ENCODE measurements at regions not wholly inside any gene's neighbourhood (a gene's known extent, or its start where the extent isn't known, plus 50 kb on each side); places are given as distances from the start of the nearest gene placed in this dataset.

DNA sequence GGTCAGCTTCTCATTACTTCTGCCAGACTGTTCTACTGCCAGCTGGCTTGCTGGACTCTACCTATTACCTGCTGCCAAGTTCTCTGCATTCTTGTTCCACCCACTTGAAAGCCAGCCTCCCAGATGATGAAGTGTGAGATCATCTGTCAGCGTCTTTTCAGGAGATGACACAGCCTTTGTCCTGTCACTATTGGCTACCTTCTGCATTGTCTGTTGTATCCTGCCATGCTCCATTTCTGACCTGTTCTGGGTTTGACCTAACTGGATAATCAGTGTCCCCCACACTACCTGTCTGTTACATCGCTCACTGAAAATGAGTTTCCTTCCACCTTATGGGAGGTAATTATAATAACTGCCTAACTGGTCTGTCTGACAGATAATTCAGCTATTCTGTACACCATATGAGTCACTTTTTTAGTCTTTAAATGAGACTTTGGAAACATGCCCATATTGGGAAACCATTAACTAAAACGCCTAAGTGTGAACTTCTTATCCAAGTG, 520.6 kb downstream of the METTL4 start:
- TF ChIP-seq POLR2A (IDR thresholded peaks at IDR 0.05), result no peak
- TF ChIP-seq, protein P1, sequence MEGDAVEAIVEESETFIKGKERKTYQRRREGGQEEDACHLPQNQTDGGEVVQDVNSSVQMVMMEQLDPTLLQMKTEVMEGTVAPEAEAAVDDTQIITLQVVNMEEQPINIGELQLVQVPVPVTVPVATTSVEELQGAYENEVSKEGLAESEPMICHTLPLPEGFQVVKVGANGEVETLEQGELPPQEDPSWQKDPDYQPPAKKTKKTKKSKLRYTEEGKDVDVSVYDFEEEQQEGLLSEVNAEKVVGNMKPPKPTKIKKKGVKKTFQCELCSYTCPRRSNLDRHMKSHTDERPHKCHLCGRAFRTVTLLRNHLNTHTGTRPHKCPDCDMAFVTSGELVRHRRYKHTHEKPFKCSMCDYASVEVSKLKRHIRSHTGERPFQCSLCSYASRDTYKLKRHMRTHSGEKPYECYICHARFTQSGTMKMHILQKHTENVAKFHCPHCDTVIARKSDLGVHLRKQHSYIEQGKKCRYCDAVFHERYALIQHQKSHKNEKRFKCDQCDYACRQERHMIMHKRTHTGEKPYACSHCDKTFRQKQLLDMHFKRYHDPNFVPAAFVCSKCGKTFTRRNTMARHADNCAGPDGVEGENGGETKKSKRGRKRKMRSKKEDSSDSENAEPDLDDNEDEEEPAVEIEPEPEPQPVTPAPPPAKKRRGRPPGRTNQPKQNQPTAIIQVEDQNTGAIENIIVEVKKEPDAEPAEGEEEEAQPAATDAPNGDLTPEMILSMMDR (IDR thresholded peaks at IDR 0.05), result no peak

Data from esophagus squamous epithelium (tissue), 4 donors.